ENCODE measurements at regions not wholly inside any gene's neighbourhood (a gene's known extent, or its start where the extent isn't known, plus 50 kb on each side); places are given as distances from the start of the nearest gene placed in this dataset.
A peak's percentile ranks its signal among the peaks of the same experiment; 100 is the strongest.
"Not testable (repeated sequence)": the region's sequence is repeated elsewhere in the genome, so short reads cannot be mapped to it uniquely, and the experiment has no call there.

DNA sequence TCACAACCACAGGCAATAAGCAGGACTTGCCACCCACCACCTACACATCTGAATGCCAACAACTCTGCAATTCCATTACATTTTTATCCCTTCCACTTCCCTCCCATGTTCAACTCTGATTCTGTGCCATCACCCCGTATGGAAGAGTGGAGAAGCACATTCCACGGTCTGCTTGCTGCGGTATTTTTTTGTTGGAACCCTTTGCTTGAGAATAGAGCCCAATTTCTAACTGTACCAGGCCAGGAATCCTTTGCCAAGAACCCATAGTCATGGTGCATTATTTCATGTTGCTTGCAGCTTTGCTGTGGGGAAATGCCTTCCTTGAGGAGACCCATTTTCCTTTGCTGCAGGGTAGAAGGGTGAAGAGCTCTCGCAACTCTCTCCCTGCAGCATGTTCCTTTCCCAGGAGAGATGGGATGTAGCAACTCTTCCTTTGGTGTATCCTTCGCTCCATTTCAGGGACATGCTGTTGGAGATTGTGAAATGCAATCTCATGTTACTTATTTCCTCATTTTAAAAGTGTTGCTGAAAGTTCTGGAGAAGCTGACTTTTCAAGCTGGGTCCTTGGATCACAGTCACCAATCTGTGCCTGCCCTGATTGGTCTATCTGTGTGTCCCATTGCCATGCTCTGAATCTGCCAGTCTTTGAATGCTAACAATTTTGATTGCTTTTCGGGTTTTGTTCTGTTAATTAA is 69.8 kb upstream of the STARD13 start:
- H3K4me3 ChIP-seq (ENCODE audit: low read depth, low read length), result no peak overlapping the region
- no peak for TF ChIP-seq CTCF (IDR thresholded peaks at IDR 0.05; ENCODE audit: insufficient read depth, low read length)
- DNase-seq (ENCODE audit: low read depth), result peak; percentile 67

DNA sequence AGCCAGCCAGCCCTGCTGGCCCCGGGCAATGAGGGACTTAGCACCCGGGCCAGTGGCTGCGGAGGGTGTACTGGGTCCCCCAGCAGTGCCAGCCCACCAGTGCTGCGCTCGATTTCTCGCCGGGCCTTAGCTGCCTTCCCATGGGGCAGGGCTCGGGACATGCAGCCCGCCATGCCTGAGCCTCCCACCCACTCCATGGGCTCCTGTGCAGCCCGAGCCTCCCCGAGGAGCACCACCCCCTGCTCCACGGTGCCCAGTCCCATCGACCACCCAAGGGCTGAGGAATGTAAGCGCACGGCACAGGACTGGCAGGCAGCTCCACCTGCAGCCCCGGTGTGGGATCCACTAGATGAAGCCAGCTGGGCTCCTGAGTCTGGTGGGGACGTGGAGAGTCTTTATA is 72.5 kb upstream of the STARD13 start:
- DNase-seq (ENCODE audit: low read depth); H3K4me3 ChIP-seq (ENCODE audit: low read depth, low read length): not testable (repeated sequence)

DNA sequence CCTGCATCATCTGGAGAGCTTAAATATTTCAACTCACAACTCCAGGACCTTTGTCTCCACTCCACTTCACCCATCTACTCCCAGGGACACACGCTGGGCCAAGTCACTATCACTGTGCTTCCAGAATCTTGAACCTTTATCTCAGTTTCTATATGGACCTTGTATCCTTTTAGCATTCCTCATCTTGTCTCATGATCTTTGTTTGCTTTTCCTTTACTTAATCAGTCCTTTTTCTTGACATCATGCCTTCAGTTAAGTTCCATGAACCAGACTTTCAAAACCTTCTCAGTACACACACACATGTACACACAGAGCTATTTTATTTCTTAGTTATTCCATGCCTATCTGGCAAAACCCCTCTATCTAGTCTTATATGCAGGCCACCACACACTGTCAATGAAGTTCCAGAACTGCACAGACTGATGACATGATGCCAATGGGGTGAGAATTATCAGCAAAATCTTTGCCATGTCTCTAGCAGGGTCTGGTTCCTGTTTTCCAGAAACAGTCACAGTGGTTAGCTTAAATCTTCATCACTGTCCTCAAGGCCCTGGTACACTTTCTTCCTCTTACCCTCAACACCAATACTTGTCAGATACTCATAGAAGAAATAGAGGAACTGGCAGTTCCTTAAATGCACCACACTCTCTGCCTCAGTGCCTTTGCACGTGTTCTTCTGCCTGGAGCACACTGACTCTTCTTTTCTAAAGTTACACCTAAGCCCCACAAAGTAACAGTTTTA is 77.6 kb upstream of the STARD13 start:
- H3K4me3 ChIP-seq (ENCODE audit: low read depth, low read length), result no peak overlapping the region
- TF ChIP-seq CTCF (IDR thresholded peaks at IDR 0.05; ENCODE audit: insufficient read depth, low read length), result no peak
- no peak for DNase-seq (ENCODE audit: low read depth)

- TF ChIP-seq CTCF (IDR thresholded peaks at IDR 0.05; ENCODE audit: insufficient read depth, low read length), result no peak
- no peak overlapping the region for H3K4me3 ChIP-seq (ENCODE audit: low read depth, low read length)
- DNase-seq (ENCODE audit: low read depth), result no peak
Measured at GRCh38 chr13:33364192-33364591, 78.6 kb upstream of the STARD13 start.

- H3K4me3 ChIP-seq (ENCODE audit: low read depth, low read length), result no peak overlapping the region
- TF ChIP-seq CTCF (IDR thresholded peaks at IDR 0.05; ENCODE audit: insufficient read depth, low read length), result no peak
- DNase-seq (ENCODE audit: low read depth), result no peak
Measured at GRCh38 chr13:33366469-33367062, 81.0 kb upstream of the STARD13 start.

GRCh38 chr13:33367171-33367895 is 81.8 kb upstream of the STARD13 start:
- no peak for TF ChIP-seq CTCF (IDR thresholded peaks at IDR 0.05; ENCODE audit: insufficient read depth, low read length)
- no peak for DNase-seq (ENCODE audit: low read depth)
- H3K4me3 ChIP-seq (ENCODE audit: low read depth, low read length), result no peak overlapping the region

DNA sequence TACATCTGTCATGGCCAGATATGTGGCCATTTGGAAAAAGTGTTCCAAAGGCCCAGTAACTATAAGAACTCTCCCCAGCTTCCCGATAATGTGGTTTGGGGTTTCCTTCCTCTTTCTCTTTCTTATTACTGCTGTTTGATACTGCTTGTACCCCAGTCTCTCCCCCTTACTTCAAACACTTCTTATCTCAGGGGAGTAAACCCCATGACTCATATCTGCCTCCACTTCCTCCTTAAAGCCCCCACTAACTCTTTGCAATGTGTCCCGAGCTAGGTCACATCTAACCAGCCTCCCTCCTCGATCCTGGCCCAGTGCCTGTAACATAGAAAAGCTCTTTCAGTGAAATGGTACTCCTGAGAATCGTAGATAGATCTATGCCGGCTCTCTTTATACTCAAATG is 82.4 kb upstream of the STARD13 start:
- no peak for DNase-seq (ENCODE audit: low read depth)
- no peak for TF ChIP-seq CTCF (IDR thresholded peaks at IDR 0.05; ENCODE audit: insufficient read depth, low read length)
- no peak overlapping the region for H3K4me3 ChIP-seq (ENCODE audit: low read depth, low read length)

All from fibroblast of the aortic adventitia (primary cell).